Astrocyte of the cerebellum (primary cell): ENCODE measurements at regions not wholly inside any gene's neighbourhood (a gene's known extent, or its start where the extent isn't known, plus 50 kb on each side); places are given as distances from the start of the nearest gene placed in this dataset.

Experiments
- DNase-seq: peaks from one replicate; pipeline ENCODE4 v3.0.0-alpha.2; 2011; ENCODE audit warnings: low read depth
- H3K4me3 ChIP-seq: 2 replicates; pipeline ENCODE4 v1.5.1; 2011; ENCODE audit warnings: mild to moderate bottlenecking, low read depth, low read length, moderate library complexity
- CTCF ChIP-seq: IDR thresholded peaks from 2 replicates; pipeline ENCODE4 v1.5.1; 2012; ENCODE audit warnings: low read length, low read depth, moderate library complexity, mild to moderate bottlenecking; ENCODE audit errors: missing control alignments
- in situ Hi-C: cut with HindIII; loops from 2 replicates; pipeline ENCODE4 v1.10.0; 2017; ENCODE audit warnings: low sequenced_read_pairs

GRCh38 chr5:148911386-148911785 lies 85.0 kb downstream of the ADRB2 start:
- no peak for DNase-seq
- H3K4me3 ChIP-seq: no peak overlapping the region
- in situ Hi-C loops: loop anchor here (5.0 kb wide), 1 partner anchor 86 kb away; no protein-coding TSS in a partner anchor
- TF ChIP-seq CTCF: no peak

- no peak overlapping the region for H3K4me3 ChIP-seq
- TF ChIP-seq CTCF: no peak
- DNase-seq: no peak
- in situ Hi-C loops: loop anchor here (5.0 kb wide), 1 partner anchor 85 kb away; no protein-coding TSS in a partner anchor
These were observed 85.7 kb downstream of the ADRB2 start for GRCh38 chr5:148912146-148912545.

GRCh38 chr5:148912714-148913398 lies 86.4 kb downstream of the ADRB2 start:
- no peak overlapping the region for H3K4me3 ChIP-seq
- peak; percentile 46 for TF ChIP-seq CTCF
- in situ Hi-C loops: loop anchor here (5.0 kb wide), 1 partner anchor 84 kb away; no protein-coding TSS in a partner anchor
- peak; percentile 85 for DNase-seq

- no peak overlapping the region for H3K4me3 ChIP-seq
- TF ChIP-seq CTCF: no peak
- in situ Hi-C loops: loop anchor here (5.0 kb wide), 1 partner anchor 84 kb away; no protein-coding TSS in a partner anchor
- no peak for DNase-seq
These were observed 87.1 kb downstream of the ADRB2 start for GRCh38 chr5:148913493-148913892.

- in situ Hi-C loops: loop anchor here (5.0 kb wide), 1 partner anchor 83 kb away; no protein-coding TSS in a partner anchor
- peak; percentile 86 for DNase-seq
- H3K4me3 ChIP-seq: no peak overlapping the region
- TF ChIP-seq CTCF: no peak
These were observed 87.6 kb downstream of the ADRB2 start for GRCh38 chr5:148913985-148914431.

- in situ Hi-C loops: no loop called here
- H3K4me3 ChIP-seq: no peak overlapping the region
- no peak for DNase-seq
- TF ChIP-seq CTCF: no peak
These were observed 88.9 kb downstream of the ADRB2 start for GRCh38 chr5:148915224-148915817.
